NOMO-1 treated with DMSO at 0.1 percent for 48 hours (cell line): ENCODE measurements at regions not wholly inside any gene's neighbourhood (a gene's known extent, or its start where the extent isn't known, plus 50 kb on each side); places are given as distances from the start of the nearest gene placed in this dataset.
"Not testable (repeated sequence)": the region's sequence is repeated elsewhere in the genome, so short reads cannot be mapped to it uniquely, and the experiment has no call there.

ENCODE experiments used
- DNase-seq: peaks from one replicate; lab custom pipeline; 2025; ENCODE audit not compliant: unreplicated experiment; lab: John Stamatoyannopoulos, UW

GRCh38 chr13:40373608-40374007 lies 292.8 kb downstream of the FOXO1 start:
- not testable (repeated sequence) for DNase-seq

DNA sequence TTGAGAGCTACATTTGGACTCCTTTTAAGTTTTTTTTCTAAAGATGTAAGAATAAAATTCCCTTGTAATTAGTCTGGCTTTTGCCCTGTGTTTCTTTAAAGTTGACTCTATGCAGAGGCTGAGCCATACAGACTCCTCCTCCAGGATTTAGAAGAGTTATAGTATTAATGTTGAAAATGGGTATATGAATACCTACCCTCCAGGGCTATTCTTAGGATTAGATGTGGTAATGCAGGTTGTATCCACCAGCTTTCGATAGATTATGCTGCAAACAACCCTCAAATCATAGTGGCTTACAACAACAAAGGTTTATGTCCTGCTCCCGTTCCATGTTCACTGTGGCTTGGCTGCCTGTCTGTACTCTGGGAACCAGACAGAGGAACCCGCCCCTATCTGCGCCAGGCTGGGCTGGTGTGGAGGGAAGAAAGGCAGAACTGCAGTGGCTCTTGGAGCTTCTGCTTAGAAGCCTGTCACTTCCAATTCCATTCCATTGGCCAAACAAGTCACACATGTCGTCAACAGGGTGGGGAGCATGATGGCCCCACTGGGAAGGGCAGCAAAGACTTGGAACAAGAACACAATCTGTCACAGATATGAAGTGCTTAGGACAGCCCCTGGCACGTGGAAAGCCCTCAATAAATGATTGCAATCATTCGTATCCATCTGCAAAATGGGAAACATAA lies 290.8 kb downstream of the FOXO1 start:
- DNase-seq: no peak

- no peak for DNase-seq
Observed at GRCh38 chr13:40376296-40376849, 290.1 kb downstream of the FOXO1 start.

- peak; percentile 19 for DNase-seq
Observed at GRCh38 chr13:40376867-40377535, 289.4 kb downstream of the FOXO1 start.

DNA sequence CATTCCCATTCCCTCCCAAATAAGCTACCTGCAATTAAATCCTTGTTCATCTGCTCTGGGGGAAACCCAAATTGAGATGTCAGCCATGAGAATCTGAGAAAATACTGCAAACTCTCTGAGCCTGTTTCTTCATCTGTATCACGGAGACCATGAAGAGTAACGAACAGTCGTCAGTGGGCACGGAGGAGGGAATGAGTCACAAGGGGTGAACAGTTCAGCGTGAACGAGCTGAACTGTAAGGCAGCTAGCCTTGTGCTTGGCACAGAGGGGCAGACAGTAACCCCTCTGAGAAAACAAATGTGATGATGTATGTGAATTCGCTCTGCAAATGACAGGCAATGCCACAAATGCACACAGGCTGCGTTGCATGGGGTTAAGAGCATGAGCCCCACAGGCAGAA lies 288.7 kb downstream of the FOXO1 start:
- no peak for DNase-seq

- no peak for DNase-seq
Observed at GRCh38 chr13:40379196-40379595, 287.2 kb downstream of the FOXO1 start.

DNA sequence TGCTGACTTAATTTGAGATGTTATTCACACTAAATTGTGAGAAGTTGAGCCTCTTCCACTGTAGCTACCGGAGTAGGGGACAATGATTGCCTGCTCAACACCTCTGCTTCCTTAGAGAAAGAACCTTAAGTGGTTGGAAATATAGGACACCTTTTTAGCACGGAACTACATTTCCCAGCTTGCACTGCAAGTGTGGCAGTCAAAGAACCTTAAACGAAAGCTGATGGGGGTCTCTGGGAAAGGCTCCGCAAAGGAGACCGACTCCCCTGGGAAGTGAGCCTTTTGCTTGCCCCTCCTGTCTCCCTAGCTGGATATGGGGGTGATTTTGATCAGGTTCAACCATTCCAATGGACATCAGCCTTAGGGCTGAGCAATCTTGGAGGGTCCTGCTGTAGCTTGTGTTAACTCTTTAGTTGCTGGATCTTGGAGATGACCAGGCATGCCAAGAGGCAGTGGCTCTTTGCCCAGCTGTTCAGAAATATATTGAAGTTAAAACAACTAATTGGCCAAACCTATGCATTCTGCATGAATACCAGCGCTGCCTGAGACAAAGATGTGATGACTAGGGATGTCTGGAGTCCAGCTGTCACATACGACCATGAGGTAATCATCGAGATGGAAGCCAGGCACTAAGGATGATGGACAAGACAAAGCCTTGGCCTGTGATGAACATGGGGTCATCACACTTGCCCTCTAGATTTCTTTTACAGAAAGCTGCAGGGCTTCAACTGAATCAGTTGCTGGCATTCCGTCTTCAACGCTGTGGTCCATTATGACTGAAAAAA lies 286.5 kb downstream of the FOXO1 start:
- no peak for DNase-seq

DNA sequence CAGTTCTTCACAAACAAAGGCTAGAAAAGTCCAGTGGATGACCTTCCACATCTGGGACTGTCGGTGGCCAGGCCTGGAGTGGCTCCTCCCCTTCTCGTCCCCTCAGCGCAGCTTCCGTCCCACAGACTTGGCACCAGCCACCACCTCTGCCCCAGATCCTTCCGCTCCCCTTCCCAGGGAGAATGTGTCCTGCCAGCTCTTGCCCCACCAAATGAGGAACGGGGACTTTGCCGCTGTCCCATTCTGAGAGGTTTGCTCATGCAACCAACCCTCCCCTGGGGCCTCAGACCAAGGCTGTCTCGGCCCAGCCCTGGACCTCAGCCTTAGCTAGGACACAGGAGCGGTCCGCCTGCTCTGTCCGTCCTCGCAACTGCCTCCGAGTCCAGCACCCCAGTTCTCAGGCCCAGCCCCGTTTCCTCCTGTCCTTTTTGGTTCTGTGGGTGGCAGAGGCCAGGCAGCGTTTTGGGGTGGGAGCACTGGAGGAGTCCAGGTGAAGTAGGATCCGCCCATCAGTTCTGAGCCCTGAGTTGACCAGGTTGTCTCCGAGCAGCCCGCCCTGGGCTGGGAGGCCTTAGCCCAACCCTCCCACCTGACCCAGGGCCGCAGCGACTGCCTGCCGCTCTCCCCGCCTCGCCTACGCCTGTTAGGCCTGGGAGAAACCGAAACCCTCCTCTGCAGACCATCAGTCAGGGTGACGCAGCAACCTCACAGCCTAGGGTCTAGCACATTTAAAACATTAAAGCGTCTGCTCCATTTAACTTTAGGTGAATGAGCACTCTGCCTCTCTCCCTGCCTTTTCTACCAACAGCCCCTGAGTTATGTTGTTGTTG lies 284.3 kb downstream of the FOXO1 start:
- no peak for DNase-seq

DNA sequence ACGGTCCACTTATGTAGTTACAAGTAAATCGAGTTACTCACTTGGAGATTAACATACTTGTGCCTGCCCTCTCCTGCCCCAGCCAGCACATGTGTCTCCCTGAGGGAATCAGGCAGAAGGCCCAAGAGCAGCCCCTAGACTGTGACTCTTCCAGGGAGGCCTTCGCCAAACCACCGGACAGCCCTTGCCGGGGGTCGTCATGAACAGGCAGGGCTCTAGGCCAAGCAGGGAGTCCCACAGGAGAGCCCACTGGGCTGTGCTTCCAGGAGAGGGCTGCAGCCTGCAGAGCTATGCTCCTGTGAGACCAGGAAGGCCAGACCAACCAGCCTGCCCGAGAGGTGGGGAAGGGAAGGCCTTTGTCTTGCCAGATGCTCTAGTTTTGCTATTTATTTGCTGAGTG lies 283.3 kb downstream of the FOXO1 start:
- DNase-seq: no peak

- DNase-seq: no peak
Observed at GRCh38 chr13:40383885-40384284, 282.6 kb downstream of the FOXO1 start.

DNA sequence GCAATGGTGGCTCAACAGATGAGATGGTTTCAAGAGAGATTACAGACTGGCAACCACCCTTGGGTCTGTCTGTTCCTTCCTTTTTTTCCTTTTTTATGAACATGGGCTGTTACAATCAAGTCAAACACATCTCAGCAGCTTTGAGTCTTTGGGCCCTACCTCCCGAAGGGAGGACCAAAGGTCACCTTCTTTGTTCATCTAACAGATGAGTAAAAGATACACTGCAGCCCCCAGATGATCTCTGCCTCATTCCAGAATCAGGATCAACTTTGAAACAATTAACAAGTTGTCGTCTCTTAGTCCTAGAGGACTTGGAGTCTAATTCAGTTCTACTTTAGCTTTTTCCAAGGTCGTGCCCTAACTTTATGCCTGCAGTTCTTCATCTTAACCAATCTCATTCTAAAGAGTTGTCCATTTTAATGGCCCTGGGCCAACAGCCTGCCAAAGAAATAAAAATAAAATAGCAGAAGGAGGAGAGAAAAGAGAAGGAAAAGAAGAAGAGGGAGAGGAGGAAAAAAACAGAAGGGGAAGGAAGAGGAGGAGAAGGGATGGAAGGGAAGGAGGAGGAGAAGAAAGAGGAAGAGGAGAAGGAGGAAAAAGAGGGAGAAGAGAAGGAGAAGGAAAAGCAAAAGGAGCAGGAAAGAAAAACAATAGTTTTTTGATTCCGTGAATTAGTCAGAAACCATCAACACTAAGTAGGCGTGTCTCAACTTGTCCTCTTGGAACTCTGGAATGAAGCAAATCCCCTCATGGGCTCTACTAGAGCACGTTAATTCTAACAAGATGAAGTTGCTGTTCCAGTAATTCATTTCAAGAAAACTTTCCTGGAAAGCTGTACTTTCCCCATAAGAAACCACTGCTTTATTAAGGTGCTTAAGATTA lies 281.2 kb downstream of the FOXO1 start:
- no peak for DNase-seq

GRCh38 chr13:40385858-40386180 lies 280.6 kb downstream of the FOXO1 start:
- no peak for DNase-seq

- no peak for DNase-seq
Observed at GRCh38 chr13:40386586-40386985, 279.9 kb downstream of the FOXO1 start.

DNA sequence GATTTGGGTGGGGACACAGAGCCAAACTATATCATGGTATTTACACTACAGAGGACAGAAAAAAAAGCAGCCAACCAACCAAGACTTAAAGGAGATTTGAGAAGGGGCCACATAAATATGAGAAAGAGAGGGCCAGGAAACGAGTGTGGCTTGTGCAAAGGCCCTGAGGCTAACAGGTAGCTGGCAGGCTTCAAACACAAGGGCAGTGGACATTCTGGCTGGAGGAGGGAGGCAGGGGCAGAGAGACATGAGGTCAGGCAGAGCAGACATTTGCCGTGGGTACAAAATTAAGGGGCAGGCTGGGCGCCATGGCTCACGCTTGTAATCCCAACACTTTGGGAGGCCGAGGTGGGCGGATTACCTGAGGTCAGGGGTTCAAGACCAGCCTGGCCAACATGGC lies 278.7 kb downstream of the FOXO1 start:
- no peak for DNase-seq

GRCh38 chr13:40388617-40389016 lies 277.8 kb downstream of the FOXO1 start:
- peak; percentile 50 for DNase-seq

DNA sequence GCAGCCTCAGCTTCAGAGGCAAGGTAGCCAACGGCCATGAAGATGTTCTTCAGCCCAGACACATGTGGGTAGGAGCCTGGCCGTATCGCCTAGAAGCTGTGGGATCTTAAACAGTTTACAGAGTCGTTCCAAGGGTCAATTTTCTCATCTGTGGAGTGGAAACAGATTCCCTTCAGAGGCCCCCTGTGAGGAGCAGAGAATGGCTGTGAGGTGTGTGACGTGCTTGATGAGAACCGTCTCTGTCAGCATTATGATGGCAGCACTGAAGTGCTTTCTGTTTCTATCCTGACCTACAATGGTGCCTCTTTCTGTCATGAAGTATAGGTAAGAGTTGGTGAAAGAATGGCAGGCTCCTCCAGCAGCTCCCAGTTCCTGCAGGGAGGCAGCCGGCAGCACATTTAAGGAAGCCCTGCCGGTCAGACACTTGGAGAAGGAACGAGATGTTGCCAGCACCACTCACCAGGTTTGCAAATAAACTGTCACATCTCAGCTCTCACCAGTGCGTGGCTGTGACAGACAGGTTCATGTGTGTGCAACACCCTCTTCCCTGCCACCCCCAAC lies 277.3 kb downstream of the FOXO1 start:
- DNase-seq: no peak

- no peak for DNase-seq
Observed at GRCh38 chr13:40390401-40390916, 276.0 kb downstream of the FOXO1 start.

GRCh38 chr13:40391788-40392187 lies 274.7 kb downstream of the FOXO1 start:
- DNase-seq: no peak

DNA sequence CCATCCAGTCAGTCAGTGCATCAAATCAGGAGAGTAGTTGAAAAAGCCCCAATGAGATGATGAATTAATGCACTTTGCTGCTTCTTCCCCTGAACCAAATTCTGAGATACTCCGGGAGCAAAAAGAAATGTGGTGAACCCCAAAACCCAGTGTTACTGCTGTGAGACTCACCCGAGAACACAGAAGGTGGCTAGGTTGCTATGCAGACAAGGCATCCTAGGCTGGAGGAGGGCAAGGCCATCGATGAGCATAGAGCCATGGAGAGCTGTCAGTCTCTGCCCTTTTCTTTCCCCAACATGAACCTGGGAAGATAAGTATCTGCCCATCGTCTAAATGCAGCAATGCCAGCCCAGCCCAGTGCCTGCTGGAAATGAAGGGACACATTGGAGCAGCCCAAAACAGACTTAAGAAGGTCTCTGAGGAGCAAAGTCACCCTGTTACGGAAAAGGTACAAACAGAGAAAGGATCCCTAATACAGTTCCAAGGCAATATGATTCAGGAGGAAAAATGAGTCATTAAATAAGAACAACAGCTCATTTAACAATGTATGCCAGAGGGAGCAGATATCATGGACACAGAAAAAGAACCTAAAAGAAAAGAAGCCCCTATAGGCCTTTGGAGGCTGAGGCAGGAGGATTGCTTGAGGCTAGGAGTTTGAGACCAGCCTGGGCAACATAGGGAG lies 272.0 kb downstream of the FOXO1 start:
- DNase-seq: no peak
